LNCaP clone FGC (cell line): ENCODE measurements at regions not wholly inside any gene's neighbourhood (a gene's known extent, or its start where the extent isn't known, plus 50 kb on each side); places are given as distances from the start of the nearest gene placed in this dataset.
"Not testable (repeated sequence)": the region's sequence is repeated elsewhere in the genome, so short reads cannot be mapped to it uniquely, and the experiment has no call there.

Experiments
- DNase-seq: peaks from one replicate; pipeline ENCODE4 v3.0.0-alpha.2; 2011; ENCODE audit warnings: low read depth
- H3K4me3 ChIP-seq: 2 replicates; pipeline ENCODE4 v1.5.1; 2011; ENCODE audit warnings: mild to moderate bottlenecking, low read depth, low read length, control low read depth
- CTCF ChIP-seq: IDR thresholded peaks from 2 replicates; pipeline ENCODE4 v1.5.1; 2012; ENCODE audit warnings: mild to moderate bottlenecking; ENCODE audit not compliant: control insufficient read depth, insufficient read depth; ENCODE audit errors: extremely low read depth

GRCh38 chr10:45515630-45516029 lies 141.6 kb downstream of the ALOX5 start:
- no peak for TF ChIP-seq CTCF
- no peak overlapping the region for H3K4me3 ChIP-seq
- DNase-seq, result no peak

- no peak for DNase-seq
- H3K4me3 ChIP-seq, result no peak overlapping the region
These were observed 140.6 kb downstream of the ALOX5 start for GRCh38 chr10:45514291-45515270.

GRCh38 chr10:45513551-45513950 lies 139.5 kb downstream of the ALOX5 start:
- no peak for DNase-seq
- TF ChIP-seq CTCF, result no peak
- H3K4me3 ChIP-seq, result no peak overlapping the region

More at GRCh38 chr10:45514291-45515270, 140.6 kb downstream of the ALOX5 start:
- no peak for TF ChIP-seq CTCF

- not testable (repeated sequence) for H3K4me3 ChIP-seq, DNase-seq
These were observed 137.9 kb downstream of the ALOX5 start for GRCh38 chr10:45511926-45512325.

- no peak for DNase-seq
- no peak for TF ChIP-seq CTCF
- H3K4me3 ChIP-seq, result no peak overlapping the region
These were observed 135.5 kb downstream of the ALOX5 start for GRCh38 chr10:45509491-45509890.

GRCh38 chr10:45505311-45505710 lies 131.3 kb downstream of the ALOX5 start:
- H3K4me3 ChIP-seq, result no peak overlapping the region
- DNase-seq, result no peak
- no peak for TF ChIP-seq CTCF

GRCh38 chr10:45502458-45502857 lies 128.4 kb downstream of the ALOX5 start:
- no peak for TF ChIP-seq CTCF
- no peak overlapping the region for H3K4me3 ChIP-seq
- DNase-seq, result no peak
